HEK293 (cell line): ENCODE measurements at regions not wholly inside any gene's neighbourhood (a gene's known extent, or its start where the extent isn't known, plus 50 kb on each side); places are given as distances from the start of the nearest gene placed in this dataset.

Source experiments
- CTCF ChIA-PET: fragments of 350-600 bp; formaldehyde crosslinking; extraction: SDS; loops from one replicate; lab custom pipeline; 2021; ENCODE audit warnings: antibody characterized with exemption; lab: Yijun Ruan, JAX
- POLR2A ChIA-PET: fragments of 300-600 bp; formaldehyde crosslinking; extraction: SDS; loops from one replicate; lab custom pipeline; 2020; ENCODE audit warnings: antibody characterized with exemption, inconsistent platforms; lab: Yijun Ruan, JAX
- H3K27ac ChIP-seq: fragments of 200-500 bp; sonication (Bioruptor generic); 2 replicates; pipeline ENCODE4 v1.5.1; 2014; ENCODE audit warnings: low read depth, low read length, control low read depth, inconsistent platforms; ENCODE audit errors: extremely low read depth
- H3K36me3 ChIP-seq, 2 experiments: fragments of 200-500 bp in 1 of 2; sonication (Bioruptor generic) in 1 of 2; 1 replicate in 1 of 2; 2 replicates in 1 of 2; pipeline ENCODE4 v1.5.1; 2014 to 2017; ENCODE audit warnings: inconsistent platforms in 2 of 2, low read length in 2 of 2; ENCODE audit not compliant: control insufficient read depth in 2 of 2, insufficient read depth in 1 of 2
- H3K4me1 ChIP-seq: fragments of 200-500 bp; sonication (Bioruptor generic); 2 replicates; pipeline ENCODE4 v1.5.1; 2014; ENCODE audit warnings: mild to moderate bottlenecking, low read length, inconsistent platforms; ENCODE audit not compliant: control insufficient read depth, insufficient read depth
- H3K4me3 ChIP-seq: 2 replicates; pipeline ENCODE4 v1.5.1; 2011; ENCODE audit warnings: low read depth, mild to moderate bottlenecking, control low read depth, low read length, moderate library complexity
- H3K9me3 ChIP-seq: fragments of 200-500 bp; sonication (Bioruptor generic); 2 replicates; pipeline ENCODE4 v1.5.1; 2014; ENCODE audit warnings: low read depth, low read length, inconsistent platforms; ENCODE audit not compliant: control insufficient read depth, insufficient read depth
- EGR2 ChIP-seq: fragments of 450-650 bp; formaldehyde crosslinking; IDR thresholded peaks from 2 replicates; pipeline ENCODE4 v1.5.1; 2016; ENCODE audit warnings: low read depth, missing biosample characterization, missing genetic modification characterization
- GLI2 ChIP-seq: fragments of 450-650 bp; formaldehyde crosslinking; IDR thresholded peaks from 2 replicates; pipeline ENCODE4; 2017; ENCODE audit warnings: missing biosample characterization, missing genetic modification characterization, low read depth, borderline replicate concordance
- KLF9 ChIP-seq: fragments of 450-650 bp; formaldehyde crosslinking; IDR thresholded peaks from 2 replicates; pipeline ENCODE4 v1.5.1; 2016; ENCODE audit warnings: missing biosample characterization, missing genetic modification characterization, low read depth
- SP3 ChIP-seq: fragments of 450-650 bp; formaldehyde crosslinking; IDR thresholded peaks from 2 replicates; pipeline ENCODE4 v1.5.1; 2016; ENCODE audit warnings: missing biosample characterization, missing genetic modification characterization
- TCF7L2 ChIP-seq: IDR thresholded peaks from 2 replicates; pipeline ENCODE4 v1.6.1; 2011; ENCODE audit warnings: low read depth, mild to moderate bottlenecking, inconsistent platforms, low read length, moderate library complexity, borderline replicate concordance
- ZFP37 ChIP-seq: fragments of 450-650 bp; formaldehyde crosslinking; IDR thresholded peaks from 2 replicates; pipeline ENCODE4 v1.5.1; 2016; ENCODE audit warnings: missing biosample characterization, missing genetic modification characterization
- ZNF10 ChIP-seq: fragments of 450-650 bp; formaldehyde crosslinking; IDR thresholded peaks from 2 replicates; pipeline ENCODE4 v1.5.1; 2017; ENCODE audit warnings: missing biosample characterization, missing genetic modification characterization
- ZNF138 ChIP-seq: fragments of 450-650 bp; formaldehyde crosslinking; IDR thresholded peaks from 2 replicates; pipeline ENCODE4 v1.5.1; 2016; ENCODE audit warnings: missing biosample characterization, missing genetic modification characterization, borderline replicate concordance
- ZNF221 ChIP-seq: fragments of 450-650 bp; formaldehyde crosslinking; IDR thresholded peaks from 2 replicates; pipeline ENCODE4 v1.5.1; 2017; ENCODE audit warnings: missing biosample characterization, missing genetic modification characterization, borderline replicate concordance
- ZNF521 ChIP-seq: fragments of 450-650 bp; formaldehyde crosslinking; IDR thresholded peaks from 2 replicates; pipeline ENCODE4 v1.5.1; 2017; ENCODE audit warnings: missing biosample characterization, mild to moderate bottlenecking, missing genetic modification characterization
- ZNF571 ChIP-seq: fragments of 450-650 bp; formaldehyde crosslinking; IDR thresholded peaks from 2 replicates; pipeline ENCODE4 v1.5.0; 2017; ENCODE audit warnings: missing biosample characterization, missing genetic modification characterization
- ZNF621 ChIP-seq: fragments of 450-650 bp; formaldehyde crosslinking; IDR thresholded peaks from 2 replicates; pipeline ENCODE4 v1.5.1; 2017; ENCODE audit warnings: missing biosample characterization, missing genetic modification characterization
- ZNF624 ChIP-seq: fragments of 450-650 bp; formaldehyde crosslinking; IDR thresholded peaks from 2 replicates; pipeline ENCODE4 v1.5.1; 2017; ENCODE audit warnings: missing biosample characterization, missing genetic modification characterization
- ZNF76 ChIP-seq: fragments of 450-650 bp; formaldehyde crosslinking; IDR thresholded peaks from 2 replicates; pipeline ENCODE4; 2016; ENCODE audit warnings: low read depth, missing biosample characterization, missing genetic modification characterization, borderline replicate concordance
- ZNF776 ChIP-seq: fragments of 450-650 bp; formaldehyde crosslinking; IDR thresholded peaks from 2 replicates; pipeline ENCODE4 v1.5.0; 2017; ENCODE audit warnings: missing biosample characterization, missing genetic modification characterization, borderline replicate concordance
- TF ChIP-seq, protein P1 (sequence below): fragments of 450-650 bp; formaldehyde crosslinking; IDR thresholded peaks from 2 replicates; pipeline ENCODE4 v1.5.1; 2016; ENCODE audit warnings: missing biosample characterization, missing genetic modification characterization
- TF ChIP-seq, protein P2 (sequence below): fragments of 450-650 bp; formaldehyde crosslinking; IDR thresholded peaks from 2 replicates; pipeline ENCODE4 v1.5.1; 2016; ENCODE audit warnings: missing biosample characterization, missing genetic modification characterization
- TF ChIP-seq, protein P3 (sequence below): fragments of 450-650 bp; formaldehyde crosslinking; IDR thresholded peaks from 2 replicates; pipeline ENCODE4 v1.5.1; 2016; ENCODE audit warnings: missing biosample characterization, missing genetic modification characterization
- TF ChIP-seq, protein P4 (sequence below): fragments of 450-650 bp; formaldehyde crosslinking; IDR thresholded peaks from 2 replicates; pipeline ENCODE4 v1.5.1; 2017; ENCODE audit warnings: missing biosample characterization, missing genetic modification characterization
- TF ChIP-seq, protein P5 (sequence below): fragments of 450-650 bp; formaldehyde crosslinking; IDR thresholded peaks from 2 replicates; pipeline ENCODE4 v1.5.1; 2017; ENCODE audit warnings: missing biosample characterization, missing genetic modification characterization
- TF ChIP-seq, protein P6 (sequence below): fragments of 450-650 bp; formaldehyde crosslinking; IDR thresholded peaks from 2 replicates; pipeline ENCODE4 v1.5.1; 2016; ENCODE audit warnings: missing biosample characterization, missing genetic modification characterization

DNA sequence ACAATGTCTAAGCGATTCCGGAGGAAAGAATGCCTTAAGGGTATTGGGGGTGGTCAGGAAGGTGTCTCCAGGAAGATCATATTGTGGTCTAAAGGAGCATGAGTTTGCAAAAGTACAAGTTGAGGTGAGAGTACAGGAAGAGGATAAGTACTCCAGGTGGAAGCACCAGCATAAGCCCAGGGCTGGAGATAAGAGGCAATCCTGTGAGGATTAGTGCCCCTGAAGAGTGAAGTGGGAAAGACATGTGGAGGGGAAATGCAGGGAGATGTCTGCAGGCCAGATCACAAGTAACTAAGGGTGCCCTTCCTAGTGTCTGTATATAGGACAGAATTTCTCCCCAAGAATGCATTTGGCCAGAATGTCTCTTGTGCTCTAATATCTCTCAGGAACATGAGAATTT lies 188.3 kb upstream of the DPT start:
- Histone ChIP-seq H3K9me3 (no peaks in the 10 kb centered on the region), H3K36me3 (no peaks in the 10 kb centered on the region), H3K27ac (no peak overlapping the region), H3K4me3 (no peak overlapping the region), H3K4me1 (0 out of 2 replicates have a peak, but pooled peaks cover 2% of the 10 kb centered on the region)
- TF ChIP-seq, protein P1, sequence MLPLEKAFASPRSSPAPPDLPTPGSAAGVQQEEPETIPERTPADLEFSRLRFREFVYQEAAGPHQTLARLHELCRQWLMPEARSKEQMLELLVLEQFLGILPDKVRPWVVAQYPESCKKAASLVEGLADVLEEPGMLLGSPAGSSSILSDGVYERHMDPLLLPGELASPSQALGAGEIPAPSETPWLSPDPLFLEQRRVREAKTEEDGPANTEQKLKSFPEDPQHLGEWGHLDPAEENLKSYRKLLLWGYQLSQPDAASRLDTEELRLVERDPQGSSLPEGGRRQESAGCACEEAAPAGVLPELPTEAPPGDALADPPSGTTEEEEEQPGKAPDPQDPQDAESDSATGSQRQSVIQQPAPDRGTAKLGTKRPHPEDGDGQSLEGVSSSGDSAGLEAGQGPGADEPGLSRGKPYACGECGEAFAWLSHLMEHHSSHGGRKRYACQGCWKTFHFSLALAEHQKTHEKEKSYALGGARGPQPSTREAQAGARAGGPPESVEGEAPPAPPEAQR, result no peak
- TF ChIP-seq, protein P2, sequence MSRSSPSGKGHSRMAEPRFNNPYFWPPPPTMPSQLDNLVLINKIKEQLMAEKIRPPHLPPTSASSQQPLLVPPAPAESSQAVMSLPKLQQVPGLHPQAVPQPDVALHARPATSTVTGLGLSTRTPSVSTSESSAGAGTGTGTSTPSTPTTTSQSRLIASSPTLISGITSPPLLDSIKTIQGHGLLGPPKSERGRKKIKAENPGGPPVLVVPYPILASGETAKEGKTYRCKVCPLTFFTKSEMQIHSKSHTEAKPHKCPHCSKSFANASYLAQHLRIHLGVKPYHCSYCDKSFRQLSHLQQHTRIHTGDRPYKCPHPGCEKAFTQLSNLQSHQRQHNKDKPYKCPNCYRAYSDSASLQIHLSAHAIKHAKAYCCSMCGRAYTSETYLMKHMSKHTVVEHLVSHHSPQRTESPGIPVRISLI (tag by site-specific recombination), result no peak
- TF ChIP-seq GLI2 (tag by site-specific recombination) (no peak), ZNF76 (tag by site-specific recombination) (no peak), SP3 (no peak), KLF9 (tag by site-specific recombination) (no peak), ZNF571 (tag by site-specific recombination) (no peak), ZFP37 (tag by site-specific recombination) (no peak), EGR2 (no peak)
- TF ChIP-seq, protein P3, sequence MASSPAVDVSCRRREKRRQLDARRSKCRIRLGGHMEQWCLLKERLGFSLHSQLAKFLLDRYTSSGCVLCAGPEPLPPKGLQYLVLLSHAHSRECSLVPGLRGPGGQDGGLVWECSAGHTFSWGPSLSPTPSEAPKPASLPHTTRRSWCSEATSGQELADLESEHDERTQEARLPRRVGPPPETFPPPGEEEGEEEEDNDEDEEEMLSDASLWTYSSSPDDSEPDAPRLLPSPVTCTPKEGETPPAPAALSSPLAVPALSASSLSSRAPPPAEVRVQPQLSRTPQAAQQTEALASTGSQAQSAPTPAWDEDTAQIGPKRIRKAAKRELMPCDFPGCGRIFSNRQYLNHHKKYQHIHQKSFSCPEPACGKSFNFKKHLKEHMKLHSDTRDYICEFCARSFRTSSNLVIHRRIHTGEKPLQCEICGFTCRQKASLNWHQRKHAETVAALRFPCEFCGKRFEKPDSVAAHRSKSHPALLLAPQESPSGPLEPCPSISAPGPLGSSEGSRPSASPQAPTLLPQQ (tag by site-specific recombination), result no peak
- TF ChIP-seq, protein P4, sequence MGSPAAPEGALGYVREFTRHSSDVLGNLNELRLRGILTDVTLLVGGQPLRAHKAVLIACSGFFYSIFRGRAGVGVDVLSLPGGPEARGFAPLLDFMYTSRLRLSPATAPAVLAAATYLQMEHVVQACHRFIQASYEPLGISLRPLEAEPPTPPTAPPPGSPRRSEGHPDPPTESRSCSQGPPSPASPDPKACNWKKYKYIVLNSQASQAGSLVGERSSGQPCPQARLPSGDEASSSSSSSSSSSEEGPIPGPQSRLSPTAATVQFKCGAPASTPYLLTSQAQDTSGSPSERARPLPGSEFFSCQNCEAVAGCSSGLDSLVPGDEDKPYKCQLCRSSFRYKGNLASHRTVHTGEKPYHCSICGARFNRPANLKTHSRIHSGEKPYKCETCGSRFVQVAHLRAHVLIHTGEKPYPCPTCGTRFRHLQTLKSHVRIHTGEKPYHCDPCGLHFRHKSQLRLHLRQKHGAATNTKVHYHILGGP (tag by site-specific recombination), result no peak
- POLR2A ChIA-PET, result no interaction called here
- CTCF ChIA-PET, result no interaction called here

DNA sequence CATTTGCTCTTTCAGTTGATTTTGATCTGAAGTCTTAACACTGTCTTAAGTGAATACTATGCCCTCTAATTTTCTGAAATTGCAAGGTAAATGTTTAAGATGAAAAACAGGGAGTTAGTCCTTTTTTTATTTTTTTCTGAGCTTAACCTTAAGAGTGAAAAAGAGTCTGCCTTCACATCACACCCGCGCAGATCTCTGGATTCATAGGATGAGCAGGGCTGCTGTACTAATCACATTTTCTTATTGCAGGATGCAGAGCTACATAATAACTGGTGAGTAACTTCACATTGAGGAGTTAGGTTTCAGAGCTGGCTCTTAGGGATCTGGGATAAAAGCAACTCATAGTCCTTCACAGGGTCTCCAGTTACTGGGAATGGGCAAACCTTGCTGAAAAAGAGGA lies 188.7 kb upstream of the ATP1B1 start:
- CTCF ChIA-PET, result interaction anchor here (0.6 kb wide), 1 partner anchor 9 kb away, joined by 3 read pairs; no protein-coding TSS in a partner anchor
- POLR2A ChIA-PET, result no interaction called here
- Histone ChIP-seq H3K36me3 (no peaks in the 10 kb centered on the region), H3K27ac (no peak overlapping the region), H3K9me3 (no peaks in the 10 kb centered on the region), H3K4me1 (0 out of 2 replicates have a peak, but pooled peaks cover 2% of the 10 kb centered on the region), H3K4me3 (no peak overlapping the region)
- no peak for TF ChIP-seq ZNF138
- TF ChIP-seq ZNF521, result no peak
- TF ChIP-seq, protein P5, sequence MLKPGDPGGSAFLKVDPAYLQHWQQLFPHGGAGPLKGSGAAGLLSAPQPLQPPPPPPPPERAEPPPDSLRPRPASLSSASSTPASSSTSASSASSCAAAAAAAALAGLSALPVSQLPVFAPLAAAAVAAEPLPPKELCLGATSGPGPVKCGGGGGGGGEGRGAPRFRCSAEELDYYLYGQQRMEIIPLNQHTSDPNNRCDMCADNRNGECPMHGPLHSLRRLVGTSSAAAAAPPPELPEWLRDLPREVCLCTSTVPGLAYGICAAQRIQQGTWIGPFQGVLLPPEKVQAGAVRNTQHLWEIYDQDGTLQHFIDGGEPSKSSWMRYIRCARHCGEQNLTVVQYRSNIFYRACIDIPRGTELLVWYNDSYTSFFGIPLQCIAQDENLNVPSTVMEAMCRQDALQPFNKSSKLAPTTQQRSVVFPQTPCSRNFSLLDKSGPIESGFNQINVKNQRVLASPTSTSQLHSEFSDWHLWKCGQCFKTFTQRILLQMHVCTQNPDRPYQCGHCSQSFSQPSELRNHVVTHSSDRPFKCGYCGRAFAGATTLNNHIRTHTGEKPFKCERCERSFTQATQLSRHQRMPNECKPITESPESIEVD (tag by site-specific recombination), result no peak
- no peak for TF ChIP-seq ZNF624 (tag by site-specific recombination)
- TF ChIP-seq, protein P3 (tag by site-specific recombination), result no peak
- TF ChIP-seq ZNF776 (tag by site-specific recombination), result no peak
- no peak for TF ChIP-seq ZNF221
- TF ChIP-seq ZNF621 (tag by site-specific recombination), result no peak
- TF ChIP-seq, protein P6, sequence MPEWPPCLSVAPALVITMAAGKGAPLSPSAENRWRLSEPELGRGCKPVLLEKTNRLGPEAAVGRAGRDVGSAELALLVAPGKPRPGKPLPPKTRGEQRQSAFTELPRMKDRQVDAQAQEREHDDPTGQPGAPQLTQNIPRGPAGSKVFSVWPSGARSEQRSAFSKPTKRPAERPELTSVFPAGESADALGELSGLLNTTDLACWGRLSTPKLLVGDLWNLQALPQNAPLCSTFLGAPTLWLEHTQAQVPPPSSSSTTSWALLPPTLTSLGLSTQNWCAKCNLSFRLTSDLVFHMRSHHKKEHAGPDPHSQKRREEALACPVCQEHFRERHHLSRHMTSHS, result no peak
- TF ChIP-seq TCF7L2, result no peak
- TF ChIP-seq ZNF10, result no peak
